GM21528 (cell line): ENCODE measurements at regions not wholly inside any gene's neighbourhood (a gene's known extent, or its start where the extent isn't known, plus 50 kb on each side); places are given as distances from the start of the nearest gene placed in this dataset.
"Not testable (repeated sequence)": the region's sequence is repeated elsewhere in the genome, so short reads cannot be mapped to it uniquely, and the experiment has no call there.

ENCODE experiments used
- ATAC-seq: cut with Tn5 transposase; IDR thresholded peaks from one replicate; pipeline ENCODE4 v1.9.1; 2021; ENCODE audit warnings: mild to moderate bottlenecking, moderate library complexity; ENCODE audit not compliant: unreplicated experiment, low FRiP score

GRCh38 chr5:51156838-51157237 is 226.4 kb upstream of the ISL1 start:
- no peak for ATAC-seq

GRCh38 chr5:51159164-51159563 is 224.1 kb upstream of the ISL1 start:
- ATAC-seq, result no peak

- ATAC-seq, result no peak
These were observed 223.6 kb upstream of the ISL1 start for GRCh38 chr5:51159606-51160005.

- ATAC-seq, result no peak
These were observed 221.0 kb upstream of the ISL1 start for GRCh38 chr5:51162245-51162644.

GRCh38 chr5:51165621-51166020 is 217.6 kb upstream of the ISL1 start:
- not testable (repeated sequence) for ATAC-seq

- no peak for ATAC-seq
These were observed 210.2 kb upstream of the ISL1 start for GRCh38 chr5:51172903-51173626.

GRCh38 chr5:51181208-51181894 is 201.9 kb upstream of the ISL1 start:
- no peak for ATAC-seq

GRCh38 chr5:51185850-51186329 is 197.4 kb upstream of the ISL1 start:
- no peak for ATAC-seq

GRCh38 chr5:51188001-51188591 is 195.2 kb upstream of the ISL1 start:
- no peak for ATAC-seq

GRCh38 chr5:51194671-51195070 is 188.6 kb upstream of the ISL1 start:
- no peak for ATAC-seq

GRCh38 chr5:51201024-51201423 is 182.2 kb upstream of the ISL1 start:
- ATAC-seq, result no peak

GRCh38 chr5:51201708-51202107 is 181.5 kb upstream of the ISL1 start:
- no peak for ATAC-seq

- ATAC-seq, result no peak
These were observed 181.1 kb upstream of the ISL1 start for GRCh38 chr5:51202161-51202560.

- no peak for ATAC-seq
These were observed 179.7 kb upstream of the ISL1 start for GRCh38 chr5:51203598-51203997.

- ATAC-seq, result no peak
These were observed 175.0 kb upstream of the ISL1 start for GRCh38 chr5:51208296-51208695.

GRCh38 chr5:51214746-51215145 is 168.5 kb upstream of the ISL1 start:
- no peak for ATAC-seq

GRCh38 chr5:51225789-51226742 is 157.2 kb upstream of the ISL1 start:
- no peak for ATAC-seq

GRCh38 chr5:51227963-51228470 is 155.2 kb upstream of the ISL1 start:
- no peak for ATAC-seq

- no peak for ATAC-seq
These were observed 152.9 kb upstream of the ISL1 start for GRCh38 chr5:51230336-51230735.

GRCh38 chr5:51242456-51242855 is 140.8 kb upstream of the ISL1 start:
- ATAC-seq, result no peak
